ENCODE measurements at regions not wholly inside any gene's neighbourhood (a gene's known extent, or its start where the extent isn't known, plus 50 kb on each side); places are given as distances from the start of the nearest gene placed in this dataset.
A peak's percentile ranks its signal among the peaks of the same experiment; 100 is the strongest.

GRCh38 chr11:32161293-32161692 lies 70.4 kb downstream of the RCN1 start:
- Mint-ChIP-seq H3K27me3 (ENCODE audit: low read depth) (peaks cover 6% of the 10 kb centered on the region), H3K9me3 (ENCODE audit: insufficient read depth) (no peaks in the 10 kb centered on the region), H3K4me1 (ENCODE audit: low read depth) (no peaks in the 10 kb centered on the region), H3K36me3 (ENCODE audit: low read depth) (no peaks in the 10 kb centered on the region), H3K4me3 (no peak overlapping the region), H3K27ac (no peak overlapping the region)
- no peak for ATAC-seq
- CTCF ChIA-PET = interaction anchor here (0.8 to 1.8 kb wide), 3 partner anchors 10 to 109 kb away, joined by 3 to 5 read pairs (median 4); no protein-coding TSS in a partner anchor
- POLR2A ChIA-PET = no interaction called here
- no peak for DNase-seq

GRCh38 chr11:32162351-32162750 lies 71.5 kb downstream of the RCN1 start:
- Mint-ChIP-seq H3K36me3 (ENCODE audit: low read depth) (no peaks in the 10 kb centered on the region), H3K4me3 (no peak overlapping the region), H3K27ac (no peak overlapping the region), H3K27me3 (ENCODE audit: low read depth) (peaks cover 6% of the 10 kb centered on the region), H3K9me3 (ENCODE audit: insufficient read depth) (no peaks in the 10 kb centered on the region), H3K4me1 (ENCODE audit: low read depth) (no peaks in the 10 kb centered on the region)
- DNase-seq (no peak), ATAC-seq (no peak)
- CTCF ChIA-PET = interaction anchor here (1.3 to 1.4 kb wide), 2 partner anchors 9 to 13 kb away, joined by 4 to 7 read pairs; no protein-coding TSS in a partner anchor
- POLR2A ChIA-PET = no interaction called here

GRCh38 chr11:32162906-32163305 lies 72.0 kb downstream of the RCN1 start:
- no peak overlapping the region for H3K4me3 Mint-ChIP-seq
- no peak for ATAC-seq
- no peaks in the 10 kb centered on the region for H3K9me3 Mint-ChIP-seq (ENCODE audit: insufficient read depth)
- ChIA-PET CTCF (interaction anchor here (1.4 kb wide), 1 partner anchor 13 kb away, joined by 7 read pairs; no protein-coding TSS in a partner anchor), POLR2A (interaction anchor here (0.6 kb wide), 1 partner anchor 1019 kb away, joined by 3 read pairs; no protein-coding TSS in a partner anchor)
- H3K4me1 Mint-ChIP-seq (ENCODE audit: low read depth) = no peaks in the 10 kb centered on the region
- no peak overlapping the region for H3K27ac Mint-ChIP-seq
- no peak for DNase-seq
- peaks cover 6% of the 10 kb centered on the region for H3K27me3 Mint-ChIP-seq (ENCODE audit: low read depth)
- no peaks in the 10 kb centered on the region for H3K36me3 Mint-ChIP-seq (ENCODE audit: low read depth)

GRCh38 chr11:32163557-32163956 lies 72.7 kb downstream of the RCN1 start:
- CTCF ChIA-PET = interaction anchor here (1.7 kb wide), 1 partner anchor 13 kb away, joined by 5 read pairs; no protein-coding TSS in a partner anchor
- POLR2A ChIA-PET = no interaction called here
- H3K27me3 Mint-ChIP-seq (ENCODE audit: low read depth) = peaks cover 6% of the 10 kb centered on the region

GRCh38 chr11:32164836-32165235 lies 74.0 kb downstream of the RCN1 start:
- Mint-ChIP-seq H3K9me3 (ENCODE audit: insufficient read depth) (no peaks in the 10 kb centered on the region), H3K27ac (no peak overlapping the region), H3K27me3 (ENCODE audit: low read depth) (peaks cover 8% of the 10 kb centered on the region), H3K4me3 (no peak overlapping the region), H3K4me1 (ENCODE audit: low read depth) (peaks cover 7% of the 10 kb centered on the region), H3K36me3 (ENCODE audit: low read depth) (no peaks in the 10 kb centered on the region)
- ChIA-PET POLR2A (no interaction called here), CTCF (interaction anchor here (0.7 to 1.7 kb wide), 2 partner anchors 9 to 11 kb away, joined by 3 to 5 read pairs; no protein-coding TSS in a partner anchor)
- no peak for DNase-seq
- ATAC-seq = no peak

More at GRCh38 chr11:32163557-32163956, 72.7 kb downstream of the RCN1 start:
- Mint-ChIP-seq H3K4me1 (ENCODE audit: low read depth) (peaks cover 2% of the 10 kb centered on the region), H3K27ac (no peak overlapping the region), H3K9me3 (ENCODE audit: insufficient read depth) (no peaks in the 10 kb centered on the region), H3K4me3 (no peak overlapping the region), H3K36me3 (ENCODE audit: low read depth) (no peaks in the 10 kb centered on the region)
- DNase-seq = no peak
- ATAC-seq = no peak

- no peak overlapping the region for H3K4me3 Mint-ChIP-seq
- peaks cover 9% of the 10 kb centered on the region for H3K4me1 Mint-ChIP-seq (ENCODE audit: low read depth)
- ChIA-PET POLR2A (no interaction called here), CTCF (no interaction called here)
- H3K9me3 Mint-ChIP-seq (ENCODE audit: insufficient read depth) = no peaks in the 10 kb centered on the region
- H3K36me3 Mint-ChIP-seq (ENCODE audit: low read depth) = no peaks in the 10 kb centered on the region
- DNase-seq (no peak), ATAC-seq (no peak)
- H3K27ac Mint-ChIP-seq = no peak overlapping the region
- H3K27me3 Mint-ChIP-seq (ENCODE audit: low read depth) = peaks cover 4% of the 10 kb centered on the region
Measured at GRCh38 chr11:32168924-32169323, 78.0 kb downstream of the RCN1 start.

GRCh38 chr11:32171445-32171844 lies 80.6 kb downstream of the RCN1 start:
- DNase-seq (no peak), ATAC-seq (no peak)
- Mint-ChIP-seq H3K27ac (no peak overlapping the region), H3K4me3 (no peak overlapping the region), H3K4me1 (ENCODE audit: low read depth) (peaks cover 9% of the 10 kb centered on the region), H3K9me3 (ENCODE audit: insufficient read depth) (no peaks in the 10 kb centered on the region), H3K27me3 (ENCODE audit: low read depth) (peaks cover 2% of the 10 kb centered on the region), H3K36me3 (ENCODE audit: low read depth) (no peaks in the 10 kb centered on the region)
- ChIA-PET CTCF (interaction anchor here (1.2 kb wide), 1 partner anchor 9 kb away, joined by 4 read pairs; no protein-coding TSS in a partner anchor), POLR2A (no interaction called here)

- ChIA-PET CTCF (interaction anchor here (1.2 to 1.9 kb wide), 2 partner anchors 10 to 120 kb away, joined by 4 read pairs; no protein-coding TSS in a partner anchor), POLR2A (no interaction called here)
Measured at GRCh38 chr11:32172041-32172847, 81.4 kb downstream of the RCN1 start.

GRCh38 chr11:32172848-32173834 lies 82.3 kb downstream of the RCN1 start:
- H3K27ac Mint-ChIP-seq = no peak overlapping the region
- H3K4me3 Mint-ChIP-seq = no peak overlapping the region
- POLR2A ChIA-PET = no interaction called here
- CTCF ChIA-PET = interaction anchor here (1.4 to 1.9 kb wide), 2 partner anchors 67 to 121 kb away, joined by 4 read pairs; no protein-coding TSS in a partner anchor
- DNase-seq (peak; percentile 33), ATAC-seq (no peak)
- H3K4me1 Mint-ChIP-seq (ENCODE audit: low read depth) = peaks cover 9% of the 10 kb centered on the region
- H3K36me3 Mint-ChIP-seq (ENCODE audit: low read depth) = no peaks in the 10 kb centered on the region
- H3K27me3 Mint-ChIP-seq (ENCODE audit: low read depth) = peaks cover 5% of the 10 kb centered on the region
- H3K9me3 Mint-ChIP-seq (ENCODE audit: insufficient read depth) = no peaks in the 10 kb centered on the region

More at GRCh38 chr11:32172041-32172847, 81.4 kb downstream of the RCN1 start:
- H3K4me1 Mint-ChIP-seq (ENCODE audit: low read depth) = peaks cover 9% of the 10 kb centered on the region
- no peak for DNase-seq
- no peaks in the 10 kb centered on the region for H3K36me3 Mint-ChIP-seq (ENCODE audit: low read depth)
- peaks cover 2% of the 10 kb centered on the region for H3K27me3 Mint-ChIP-seq (ENCODE audit: low read depth)
- H3K4me3 Mint-ChIP-seq = no peak overlapping the region
- H3K9me3 Mint-ChIP-seq (ENCODE audit: insufficient read depth) = no peaks in the 10 kb centered on the region
- ATAC-seq = no peak
- H3K27ac Mint-ChIP-seq = no peak overlapping the region

GRCh38 chr11:32173977-32174376 lies 83.1 kb downstream of the RCN1 start:
- ChIA-PET CTCF (interaction anchor here (1.4 to 1.9 kb wide), 2 partner anchors 67 to 122 kb away, joined by 4 read pairs; no protein-coding TSS in a partner anchor), POLR2A (no interaction called here)
- H3K9me3 Mint-ChIP-seq (ENCODE audit: insufficient read depth) = no peaks in the 10 kb centered on the region
- no peak overlapping the region for H3K4me3 Mint-ChIP-seq
- H3K36me3 Mint-ChIP-seq (ENCODE audit: low read depth) = no peaks in the 10 kb centered on the region
- H3K4me1 Mint-ChIP-seq (ENCODE audit: low read depth) = peaks cover 3% of the 10 kb centered on the region
- no peak for DNase-seq
- H3K27me3 Mint-ChIP-seq (ENCODE audit: low read depth) = peaks cover 11% of the 10 kb centered on the region
- ATAC-seq = no peak
- H3K27ac Mint-ChIP-seq = no peak overlapping the region

- H3K4me3 Mint-ChIP-seq = no peak overlapping the region
- peak; percentile 72 for ATAC-seq
- H3K9me3 Mint-ChIP-seq (ENCODE audit: insufficient read depth) = no peaks in the 10 kb centered on the region
- no peak overlapping the region for H3K27ac Mint-ChIP-seq
- CTCF ChIA-PET = interaction anchor here (0.5 to 4.1 kb wide), 30 partner anchors 9 to 1258 kb away, joined by 3 to 72 read pairs (median 4); no protein-coding TSS in a partner anchor
- no peaks in the 10 kb centered on the region for H3K36me3 Mint-ChIP-seq (ENCODE audit: low read depth)
- peak; percentile 87 for DNase-seq
- POLR2A ChIA-PET = no interaction called here
- peaks cover 17% of the 10 kb centered on the region for H3K27me3 Mint-ChIP-seq (ENCODE audit: low read depth)
- peaks cover 1% of the 10 kb centered on the region for H3K4me1 Mint-ChIP-seq (ENCODE audit: low read depth)
Measured at GRCh38 chr11:32176223-32176934, 85.5 kb downstream of the RCN1 start.

All from activated CD8-positive, alpha-beta T cell treated with anti-CD3 and anti-CD28 coated beads, Interleukin-2, amount 10 ng/mL, durations not matched to agents 7 days and 5 days (primary cell).